ENCODE measurements at regions not wholly inside any gene's neighbourhood (a gene's known extent, or its start where the extent isn't known, plus 50 kb on each side); places are given as distances from the start of the nearest gene placed in this dataset.
"Not testable (repeated sequence)": the region's sequence is repeated elsewhere in the genome, so short reads cannot be mapped to it uniquely, and the experiment has no call there.

DNA sequence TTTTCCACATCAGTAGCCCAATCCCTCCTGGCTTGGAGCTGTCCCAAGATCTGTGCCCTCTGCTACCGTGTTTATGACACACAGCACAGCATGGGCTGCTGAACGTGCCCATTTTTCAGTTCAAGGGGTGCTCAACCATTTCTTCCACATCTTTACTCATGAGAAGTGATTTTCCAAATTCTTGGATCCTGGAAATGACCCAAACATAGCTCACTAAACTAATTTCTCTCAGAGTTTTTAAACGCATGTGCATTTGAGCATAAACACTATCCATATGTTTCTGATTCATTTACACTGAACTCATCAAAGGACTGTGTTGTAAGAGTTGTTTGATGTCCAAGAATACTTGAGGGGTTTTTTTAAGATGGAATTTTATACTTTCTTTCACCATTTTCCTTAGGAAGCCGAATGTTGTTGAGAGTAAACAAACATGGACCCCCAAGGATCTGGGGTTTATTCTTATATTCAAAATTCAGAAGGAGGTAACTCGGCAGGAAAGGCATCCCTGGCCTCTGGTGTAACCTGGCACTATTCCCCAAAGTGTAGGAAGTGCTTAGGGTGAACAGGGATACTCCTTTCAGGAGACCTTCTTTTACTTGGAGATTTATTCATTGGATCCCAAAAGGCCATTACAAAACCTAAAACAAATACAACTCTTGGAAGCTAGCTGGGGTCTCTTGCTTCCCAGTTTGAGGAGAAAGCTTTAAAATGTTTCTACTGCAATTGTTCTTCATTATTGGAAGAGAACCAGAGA lies 215.0 kb downstream of the BMP4 start:
- DNase-seq: no peak

DNA sequence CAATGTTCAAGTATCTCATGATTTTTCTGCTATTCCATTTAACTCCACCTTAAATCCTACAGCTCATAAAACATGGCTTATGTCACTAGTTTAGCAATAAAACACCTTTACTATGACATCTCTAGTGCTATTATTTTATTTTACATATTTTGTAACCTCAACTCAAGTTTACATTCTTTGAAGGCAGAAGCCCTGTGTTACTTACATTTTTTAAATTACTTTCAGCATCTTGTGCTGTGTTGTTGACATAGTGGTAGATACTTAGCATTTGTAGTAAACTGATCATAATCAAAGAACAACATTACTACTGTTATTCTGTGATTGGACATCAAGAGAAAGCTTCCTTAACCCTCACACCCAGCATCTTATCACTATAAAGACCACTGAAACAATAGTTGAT lies 216.1 kb downstream of the BMP4 start:
- DNase-seq: no peak

DNA sequence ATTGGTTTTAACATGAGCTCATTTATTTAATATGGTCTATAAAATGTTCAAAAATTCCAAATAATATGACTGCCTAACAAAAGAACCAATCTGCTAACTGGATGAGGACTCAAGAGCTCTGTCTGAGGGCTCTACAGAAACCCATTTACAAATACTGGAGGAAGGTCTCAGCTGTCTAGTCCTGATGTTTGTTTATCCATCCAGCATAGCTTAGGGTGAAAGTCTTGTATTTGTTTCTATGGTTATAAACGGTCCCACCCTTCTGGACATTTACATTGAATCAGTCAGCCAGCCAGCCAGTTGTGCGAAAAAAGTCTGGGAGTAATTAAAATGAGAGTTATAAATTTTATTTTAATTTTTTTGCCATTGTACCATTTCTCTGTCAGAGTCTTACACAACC lies 220.7 kb downstream of the BMP4 start:
- no peak for DNase-seq

DNA sequence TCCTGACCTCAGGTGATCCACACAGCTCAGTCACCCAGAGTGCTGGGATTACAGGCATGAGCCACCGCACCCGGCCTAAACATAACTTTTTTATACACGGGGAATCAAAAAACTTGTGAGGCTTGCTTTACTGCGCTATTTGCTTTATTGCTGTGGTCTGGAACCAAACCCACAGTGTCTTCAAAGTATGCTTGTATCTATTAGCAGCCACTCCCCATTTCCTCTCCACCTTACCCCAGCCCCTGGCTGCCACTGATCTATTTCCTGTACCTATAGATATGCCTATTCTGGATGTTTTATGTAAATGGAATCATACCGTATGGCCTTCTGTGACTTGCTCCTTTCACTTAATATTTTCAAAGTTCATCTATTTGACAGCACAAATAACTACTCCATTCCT lies 233.4 kb downstream of the BMP4 start:
- no peak for DNase-seq

DNA sequence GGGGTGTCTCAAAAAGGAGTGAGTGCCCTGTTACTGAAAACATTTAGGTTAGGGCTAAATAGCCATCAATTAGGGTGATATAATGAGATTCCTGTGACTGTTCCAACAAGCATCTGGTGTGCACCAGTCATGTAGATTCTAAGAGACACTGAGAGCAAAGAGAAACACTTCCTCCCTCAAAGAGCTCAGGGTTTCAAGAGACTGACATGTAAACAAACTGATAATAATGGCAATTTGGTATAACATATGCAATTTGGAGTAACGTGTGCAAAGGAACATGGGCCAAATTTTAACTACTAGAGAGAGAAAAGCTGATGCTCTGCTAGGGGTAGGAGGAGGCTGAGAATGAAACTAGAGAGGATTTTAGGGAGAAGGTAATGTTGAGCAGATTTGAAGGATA lies 237.1 kb downstream of the BMP4 start:
- DNase-seq: no peak

DNA sequence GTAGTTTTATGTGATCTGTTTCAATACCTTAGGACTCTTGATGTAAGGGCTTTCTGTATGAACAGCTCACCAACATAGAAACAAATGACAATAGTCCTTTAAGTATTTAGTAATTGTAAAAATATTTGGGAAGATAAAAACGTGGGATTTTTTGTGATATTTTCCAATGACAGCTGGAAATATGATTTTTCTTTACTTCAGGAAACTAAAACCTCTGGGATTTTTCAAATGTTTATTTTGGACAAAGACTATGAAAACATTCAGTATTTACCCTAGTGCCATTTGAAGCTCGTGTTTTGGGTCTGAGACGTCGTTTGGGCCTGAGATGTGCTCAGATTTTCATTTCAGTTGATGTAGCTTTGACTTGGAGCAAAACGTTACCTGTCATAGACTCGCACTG lies 240.0 kb downstream of the BMP4 start:
- DNase-seq: no peak

DNA sequence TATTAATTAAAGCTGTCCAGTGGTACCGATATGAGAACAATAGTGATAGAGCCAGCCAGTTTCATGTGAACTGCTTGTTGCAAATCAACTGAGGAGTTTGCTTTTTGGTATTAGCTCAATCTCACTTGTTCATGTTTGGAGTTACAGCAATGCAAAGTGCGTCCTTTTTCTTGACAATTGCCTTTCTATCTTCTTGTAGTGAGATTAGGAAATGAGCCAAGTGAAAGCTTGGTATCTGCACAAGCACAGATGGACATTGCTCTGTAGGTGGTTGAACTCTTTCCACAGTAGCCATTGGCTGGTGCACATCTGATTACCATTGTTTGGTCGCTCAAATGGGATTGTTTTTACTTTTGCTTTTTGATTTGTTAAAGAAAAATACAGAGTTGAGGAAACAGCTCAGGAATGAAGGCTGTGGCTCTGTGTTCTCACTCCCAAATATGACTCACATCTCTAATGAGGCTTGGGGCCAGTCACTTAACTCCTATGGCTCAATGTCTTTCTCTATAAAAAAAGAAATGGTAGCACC lies 241.4 kb downstream of the BMP4 start:
- no peak for DNase-seq

DNA sequence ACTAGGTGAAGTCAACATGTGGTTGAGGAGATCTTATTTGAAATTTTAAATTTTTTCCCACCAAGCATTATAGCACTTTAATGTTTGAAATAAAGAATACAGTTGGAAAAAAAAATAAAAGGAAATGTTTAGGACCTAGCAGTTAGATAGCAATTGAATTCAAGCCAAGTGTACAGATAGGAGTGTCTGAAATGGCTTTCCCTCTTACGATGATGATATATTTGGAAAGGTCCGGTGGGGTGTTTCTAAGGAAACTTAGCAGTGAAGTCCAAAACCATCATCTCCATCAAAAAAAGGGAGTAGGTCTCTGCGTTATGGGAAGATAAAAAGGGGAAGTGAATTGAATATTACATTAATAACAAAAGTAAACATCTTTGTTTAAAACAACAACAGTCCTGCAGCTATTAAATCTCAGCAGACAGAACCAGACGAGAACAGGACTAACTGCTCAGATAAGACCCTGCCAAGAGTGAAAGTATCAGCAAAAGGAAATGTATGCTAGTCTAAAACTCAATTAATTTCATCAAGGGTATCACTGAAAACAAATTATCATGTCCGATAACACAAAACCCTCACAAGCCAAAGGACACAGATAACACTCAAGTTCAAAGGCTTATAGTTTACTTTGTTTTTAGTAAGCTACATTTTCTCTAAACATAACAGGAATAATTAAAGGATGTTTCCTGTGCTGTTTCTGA lies 242.0 kb downstream of the BMP4 start:
- DNase-seq: no peak

DNA sequence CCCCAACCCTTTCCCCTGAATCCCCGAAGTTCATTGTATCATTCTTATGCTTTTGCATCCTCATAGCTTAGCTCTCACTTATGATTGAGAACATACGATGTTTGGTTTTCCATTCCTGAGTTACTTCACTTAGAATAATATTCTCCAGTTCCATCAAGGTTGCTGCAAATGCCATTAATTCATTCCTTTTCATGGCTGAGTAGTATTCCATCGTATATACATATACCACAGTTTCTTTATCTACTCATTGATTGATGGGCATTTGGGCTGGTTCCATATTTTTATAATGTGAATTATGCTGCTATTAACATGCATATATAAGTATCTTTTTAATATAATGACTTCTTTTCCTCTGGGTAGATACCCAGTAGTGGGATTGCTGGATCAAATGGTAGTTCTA lies 243.7 kb downstream of the BMP4 start:
- not testable (repeated sequence) for DNase-seq

DNA sequence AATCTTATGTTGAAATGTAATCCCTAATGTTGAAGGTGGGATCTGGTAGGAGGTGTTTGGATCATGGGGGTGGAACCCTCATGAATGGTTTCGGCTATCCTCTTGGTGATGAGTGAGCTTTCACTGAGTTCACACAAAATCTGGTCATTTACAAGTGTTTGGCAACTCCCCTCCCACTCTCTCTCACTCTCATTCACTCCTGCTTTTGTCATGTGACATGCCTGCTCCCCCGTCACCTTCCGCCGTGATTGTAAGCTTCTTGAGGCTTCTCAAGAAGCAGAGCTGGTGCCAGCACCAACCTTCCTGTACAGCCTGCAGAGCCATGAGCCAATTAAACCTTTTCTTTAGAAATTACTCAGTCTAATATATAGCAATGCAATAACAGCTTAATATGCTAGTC lies 245.4 kb downstream of the BMP4 start:
- no peak for DNase-seq

DNA sequence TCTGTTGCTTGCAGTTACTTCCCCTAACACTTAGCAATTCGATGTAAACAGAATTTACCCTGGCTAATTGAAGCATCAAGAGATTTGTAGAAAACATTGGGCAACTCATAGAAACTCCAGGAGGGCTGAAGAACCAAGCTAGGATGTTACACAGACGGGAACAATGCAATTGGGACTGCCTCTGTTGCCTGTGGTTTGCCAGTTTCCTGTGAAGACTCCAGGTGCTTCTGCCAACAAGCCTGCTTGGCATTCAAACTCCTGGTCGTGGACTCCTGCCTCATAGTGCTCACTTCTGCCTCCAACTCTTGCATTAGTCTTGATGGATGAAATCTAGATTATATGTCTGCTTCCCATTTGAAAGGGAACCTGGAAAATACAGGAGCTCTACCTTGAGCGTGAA lies 246.0 kb downstream of the BMP4 start:
- no peak for DNase-seq

DNA sequence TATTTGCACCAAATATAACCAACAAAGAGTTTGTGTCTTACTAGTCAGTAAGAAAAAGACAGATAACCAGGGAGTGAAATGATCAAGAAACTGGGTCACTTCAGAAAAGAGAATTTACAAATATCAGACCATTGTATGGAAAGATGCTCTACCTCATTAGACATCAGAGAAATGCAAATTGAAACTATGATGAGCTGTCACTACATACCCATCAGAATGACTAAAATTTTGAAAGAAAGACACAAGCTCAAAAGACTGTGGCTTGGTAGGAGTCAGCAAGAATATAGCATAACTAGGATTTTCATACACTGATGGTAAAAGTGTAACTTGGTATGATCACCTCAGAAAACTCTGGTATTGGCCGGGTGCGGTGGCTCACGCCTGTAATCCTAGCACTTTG lies 247.2 kb downstream of the BMP4 start:
- DNase-seq: no peak

DNA sequence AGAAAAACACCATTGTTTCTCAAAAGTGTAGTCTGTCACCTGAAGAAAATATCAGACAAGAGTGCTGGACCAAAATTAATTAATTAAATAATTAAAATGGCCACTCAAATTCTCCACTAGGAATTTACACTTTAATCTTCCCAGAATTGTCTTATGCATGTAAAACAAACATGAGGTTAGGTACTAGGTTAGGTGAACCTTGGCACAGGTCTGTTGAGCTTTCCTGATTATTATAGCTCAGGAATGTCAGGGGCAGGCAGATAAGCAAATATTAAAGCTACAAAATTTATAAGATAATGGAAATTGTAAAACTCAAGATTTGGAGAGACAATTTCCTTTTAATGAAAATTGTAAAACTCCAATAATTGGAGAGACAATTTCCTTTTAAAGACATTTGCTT lies 253.2 kb downstream of the BMP4 start:
- no peak for DNase-seq

DNA sequence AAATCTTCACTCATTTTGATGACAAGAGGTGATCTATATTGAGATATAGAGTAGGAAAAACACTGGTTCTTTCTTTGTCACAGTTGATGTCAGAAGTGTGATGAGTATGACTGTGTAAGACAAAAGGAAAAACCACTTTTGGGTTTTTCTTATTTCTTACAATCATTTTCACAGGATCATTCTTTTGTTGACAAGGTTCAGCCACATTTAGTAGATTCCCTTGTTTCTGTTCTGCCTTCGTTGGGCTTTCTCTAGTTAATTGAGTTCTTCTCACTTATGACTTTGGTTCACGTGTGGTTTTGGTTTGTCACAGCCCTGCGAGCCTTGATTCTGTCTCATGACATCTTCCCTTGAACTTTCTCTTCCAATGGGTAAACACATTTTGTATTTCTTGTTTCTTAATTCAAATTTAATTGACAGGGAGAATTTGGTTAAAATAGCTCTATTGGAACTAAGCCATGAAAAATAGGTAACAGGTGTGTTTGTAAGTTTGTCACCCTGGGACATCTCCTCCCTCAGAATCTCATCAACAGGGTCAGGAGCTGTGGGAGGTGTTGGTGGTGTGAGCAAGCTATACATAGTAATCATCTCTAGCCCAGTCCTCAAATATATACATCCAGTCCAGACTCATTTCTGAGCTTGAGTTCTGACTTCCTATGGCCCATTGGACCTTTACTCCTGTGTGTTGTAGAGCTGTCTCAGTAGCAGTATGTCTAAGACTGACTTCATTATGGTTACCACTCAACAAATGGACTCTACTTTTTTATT lies 255.3 kb downstream of the BMP4 start:
- no peak for DNase-seq

DNA sequence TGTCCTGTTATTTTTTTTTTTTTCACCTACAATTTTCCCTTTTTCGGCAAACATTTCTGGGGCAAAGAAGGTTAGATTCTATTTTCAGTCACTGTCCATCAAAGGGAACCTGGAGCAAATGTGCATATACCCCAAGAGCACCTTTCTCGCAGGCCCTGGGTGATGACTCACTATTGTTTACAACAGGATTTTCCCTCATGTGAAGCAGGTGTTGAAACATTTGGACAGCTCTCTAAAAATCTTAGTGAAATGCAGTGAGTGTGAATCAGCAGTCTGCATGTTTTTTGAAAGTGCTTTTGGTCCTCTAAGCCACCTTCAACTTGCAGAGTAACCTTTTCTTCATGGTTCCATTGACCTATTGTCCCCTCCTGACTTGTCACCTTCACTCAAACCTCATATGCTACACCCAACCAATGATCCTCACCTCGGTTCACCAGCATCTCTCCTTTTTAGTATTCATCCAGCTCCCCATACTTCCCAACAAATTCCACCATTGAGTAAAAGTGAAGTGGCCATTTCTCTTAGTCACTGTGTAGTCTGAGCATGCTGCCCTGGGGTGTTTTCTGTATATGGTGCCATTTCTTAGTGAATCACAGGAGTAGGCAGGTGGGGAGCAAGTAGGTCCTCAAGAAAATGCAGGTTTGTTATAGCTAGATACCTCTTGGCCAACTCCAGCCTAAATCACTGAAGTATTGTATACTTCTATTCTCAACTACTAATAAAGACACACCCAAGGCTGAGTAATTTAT lies 260.2 kb downstream of the BMP4 start:
- no peak for DNase-seq

DNA sequence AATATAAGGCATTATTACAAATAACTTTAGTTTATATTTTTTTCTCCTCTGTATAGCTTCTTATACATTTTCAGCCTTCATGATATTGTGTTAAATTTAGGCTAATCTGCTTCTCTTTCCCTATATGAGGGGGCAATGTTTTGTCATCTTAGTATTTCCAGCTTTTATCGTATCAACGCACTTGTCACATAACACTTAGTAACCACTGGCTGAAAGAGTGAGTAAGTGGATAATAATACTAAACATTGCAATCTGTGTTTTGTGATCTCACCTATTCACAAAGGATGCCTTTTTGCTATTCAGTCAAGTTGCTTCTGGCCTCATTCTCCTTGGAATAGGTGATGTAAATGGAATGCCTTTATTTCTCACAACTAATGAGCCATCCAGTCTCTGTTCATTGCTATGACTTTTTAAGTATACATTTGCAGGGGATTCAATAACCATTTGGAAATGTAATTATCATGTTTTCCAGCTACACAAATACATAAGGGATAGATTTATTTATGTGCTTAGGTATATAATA lies 260.9 kb downstream of the BMP4 start:
- DNase-seq: no peak

DNA sequence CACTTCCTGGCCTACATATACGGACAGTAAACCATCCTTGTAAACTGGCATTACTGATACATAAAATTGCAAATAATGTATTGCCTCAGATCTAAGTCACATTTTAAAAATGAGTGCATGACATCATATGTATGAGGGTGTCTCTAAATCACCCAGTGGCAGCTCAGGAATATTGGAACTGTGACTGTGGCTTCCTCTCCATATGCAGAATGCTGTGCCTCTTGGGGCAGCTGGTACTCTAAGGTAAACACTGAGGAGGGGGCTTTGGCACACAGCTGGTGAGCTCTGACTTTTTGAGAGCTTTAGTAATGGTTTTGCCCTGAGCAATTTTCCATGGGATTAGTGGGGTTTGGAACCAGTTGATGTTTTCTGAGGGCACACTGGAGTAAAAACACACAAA lies 263.7 kb downstream of the BMP4 start:
- no peak for DNase-seq

DNA sequence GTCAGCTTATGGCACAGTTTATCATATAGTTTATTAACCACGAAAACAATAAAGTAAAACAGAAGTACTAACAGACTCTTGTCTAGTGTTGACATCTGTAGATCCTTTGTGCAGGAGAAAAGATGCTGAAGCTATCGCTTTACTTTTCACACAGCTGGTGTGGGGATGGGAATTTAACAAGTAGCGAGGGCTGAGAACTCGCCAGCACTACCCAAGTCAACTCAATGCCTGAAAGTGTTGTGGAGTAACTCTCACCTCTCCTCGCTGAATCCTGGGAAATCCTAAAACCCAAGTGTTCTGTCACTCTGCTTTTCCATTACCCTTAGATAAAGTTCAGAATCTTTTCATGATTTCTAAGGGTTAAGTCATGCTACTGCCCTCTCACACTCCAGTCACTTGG lies 264.2 kb downstream of the BMP4 start:
- no peak for DNase-seq

DNA sequence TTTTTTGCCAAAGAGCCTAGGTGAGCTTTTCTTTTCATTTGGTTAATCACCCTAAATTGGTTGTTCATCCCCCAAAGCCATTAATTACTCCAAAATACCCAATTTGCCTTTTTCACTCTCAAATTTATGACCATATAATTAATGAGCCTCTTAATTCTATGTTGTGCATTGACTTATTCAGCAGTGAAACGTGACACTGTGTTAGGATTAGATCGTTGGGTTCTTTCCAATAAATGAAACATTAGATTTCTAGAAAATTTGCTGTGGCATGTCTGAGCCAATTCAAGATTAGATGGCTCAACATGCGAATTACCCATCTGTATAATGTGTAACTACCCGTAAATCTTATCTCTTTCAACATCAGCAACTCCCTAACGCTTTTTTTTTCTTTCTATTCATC lies 273.4 kb downstream of the BMP4 start:
- DNase-seq: no peak

DNA sequence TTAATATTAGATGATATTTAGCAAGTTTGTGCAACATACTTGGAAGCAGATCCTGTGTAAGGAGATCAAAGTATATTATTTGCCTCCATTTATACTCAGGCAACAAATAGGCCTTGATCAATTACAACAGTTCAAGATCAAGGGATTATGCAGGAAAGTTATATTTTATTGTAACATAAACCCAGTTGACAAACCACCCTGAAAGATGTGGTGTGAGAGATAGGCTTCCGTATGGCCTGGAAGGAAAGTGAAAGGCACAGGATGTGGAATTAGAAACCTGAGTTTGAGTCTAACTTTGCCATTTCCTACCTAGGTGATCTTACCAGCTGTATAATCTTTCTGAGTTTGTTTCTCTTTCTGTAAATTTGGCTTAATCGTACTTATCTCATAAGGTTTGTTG lies 284.1 kb downstream of the BMP4 start:
- DNase-seq: no peak

DNA sequence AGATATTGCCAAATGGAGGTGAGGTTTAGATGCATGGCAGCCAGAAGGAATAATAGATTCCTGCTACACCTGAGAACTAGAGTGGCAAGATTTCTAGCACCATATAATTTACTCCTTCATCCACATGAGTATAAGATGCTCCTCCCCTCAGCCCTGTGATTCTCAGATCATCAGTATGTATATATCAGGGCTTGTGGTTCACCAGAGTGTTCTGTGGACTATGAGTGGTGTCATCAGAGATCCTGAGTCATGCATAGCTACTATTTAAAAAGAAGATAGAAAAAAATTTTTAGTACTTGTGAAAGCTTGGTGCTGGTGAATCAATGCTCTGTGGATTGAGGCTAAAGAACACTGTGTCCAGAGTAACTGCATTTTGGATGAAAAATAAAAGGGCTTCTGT lies 285.9 kb downstream of the BMP4 start:
- DNase-seq: no peak

DNA sequence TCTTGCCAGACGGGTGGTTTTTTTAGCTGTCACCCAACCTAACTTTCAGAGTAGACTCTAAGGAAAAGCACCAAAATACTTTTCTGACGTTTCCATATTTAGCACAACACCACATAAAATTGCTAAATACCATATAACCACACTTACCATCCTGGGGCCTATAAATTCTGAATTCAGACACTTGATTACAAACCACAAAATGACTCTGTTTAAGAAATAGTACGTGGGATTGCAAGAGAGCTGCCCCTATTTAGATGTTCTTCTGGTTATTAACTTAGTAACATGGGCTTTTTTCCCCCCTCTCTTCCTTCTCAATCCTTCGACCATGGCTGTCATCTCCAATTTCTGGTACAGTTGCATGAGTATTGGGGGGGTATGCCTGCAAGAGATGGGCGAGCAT lies 287.7 kb downstream of the BMP4 start:
- no peak for DNase-seq

DNA sequence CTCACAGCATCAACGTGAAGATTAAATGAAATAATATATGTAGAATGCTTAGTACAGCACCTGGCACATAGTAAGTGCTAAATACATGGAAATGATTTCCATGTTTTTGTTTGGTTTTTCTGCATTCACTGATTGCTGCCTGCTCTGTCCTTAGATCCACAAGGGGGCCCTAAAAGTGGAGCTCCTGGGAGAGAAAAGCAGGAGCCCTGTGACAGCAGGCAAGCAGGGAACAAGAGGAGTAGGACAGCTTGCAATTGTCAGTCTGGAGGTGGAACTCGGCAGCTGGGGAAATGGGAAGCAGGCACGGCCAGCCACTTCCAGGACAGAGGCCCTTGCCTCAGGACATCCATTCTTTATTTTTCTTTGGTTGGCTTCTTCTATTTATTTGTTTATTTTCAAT lies 292.9 kb downstream of the BMP4 start:
- DNase-seq: no peak

All from activated naive CD4-positive, alpha-beta T cell treated with anti-CD3 and anti-CD28 coated beads, Interleukin-2, amount 50 U/mL, for 16 hours (primary cell).